SK-N-SH (cell line): ENCODE measurements at regions not wholly inside any gene's neighbourhood (a gene's known extent, or its start where the extent isn't known, plus 50 kb on each side); places are given as distances from the start of the nearest gene placed in this dataset.

Experiments used
- CTCF ChIA-PET: fragments of 300-600, 350-600 bp; formaldehyde crosslinking; extraction: SDS; loops from one replicate; lab custom pipeline; 2021; lab: Yijun Ruan, JAX
- POLR2A ChIA-PET: fragments of 350-600 bp; sonication (Branson Sonifier 250); formaldehyde crosslinking; extraction: SDS; loops from one replicate; lab custom pipeline; 2020; ENCODE audit warnings: antibody characterized with exemption, inconsistent platforms; lab: Yijun Ruan, JAX
- DNase-seq: peaks from one replicate; pipeline ENCODE4 v3.0.0; 2012
- H2AFZ ChIP-seq: fragments of 200-600 bp; sonication (generic); 2 replicates; pipeline ENCODE4 v1.8.1; 2016; ENCODE audit warnings: antibody characterized with exemption, mild to moderate bottlenecking, low read depth
- H3F3A ChIP-seq: fragments of 200-600 bp; sonication (generic); replicated peaks from 2 replicates; pipeline ENCODE3; 2016; ENCODE audit warnings: antibody characterized with exemption, mild to moderate bottlenecking; ENCODE audit not compliant: insufficient read depth
- H3K27ac ChIP-seq, 2 experiments: fragments of 200-500 bp in 1 of 2; fragments of 200-600 bp in 1 of 2; sonication (Bioruptor generic) in 1 of 2; sonication (generic), shearing (Covaris generic) in 1 of 2; 2 replicates each; pipeline versions ENCODE4 v1.5.1 to v1.6.1; 2014 to 2016; ENCODE audit warnings: low read depth in 2 of 2, inconsistent platforms in 1 of 2, low read length in 1 of 2, mild to moderate bottlenecking in 1 of 2, mixed read lengths in 1 of 2
- H3K27me3 ChIP-seq: fragments of 200-600 bp; sonication (generic), shearing (Covaris generic); 2 replicates; pipeline ENCODE4 v1.6.1; 2016; ENCODE audit warnings: mixed run types; ENCODE audit not compliant: insufficient read depth
- H3K36me3 ChIP-seq, 2 experiments: fragments of 200-500 bp in 1 of 2; fragments of 200-600 bp in 1 of 2; sonication (Bioruptor generic) in 1 of 2; sonication (generic) in 1 of 2; replicated peaks in 1 of 2; 2 replicates each; pipeline versions ENCODE3 to v1.5.1; 2014 to 2016; ENCODE audit warnings: low read length in 1 of 2, mild to moderate bottlenecking in 1 of 2; ENCODE audit not compliant: insufficient read depth in 2 of 2, control insufficient read depth in 1 of 2
- H3K4me1 ChIP-seq, 2 experiments: fragments of 200-500 bp in 1 of 2; fragments of 200-600 bp in 1 of 2; sonication (Bioruptor generic) in 1 of 2; sonication (generic), shearing (Covaris generic) in 1 of 2; 2 replicates each; pipeline versions ENCODE4 v1.5.1 to v1.6.1; 2014 to 2016; ENCODE audit warnings: low read depth in 1 of 2, low read length in 1 of 2, mixed run types in 1 of 2; ENCODE audit not compliant: insufficient read depth in 2 of 2, control insufficient read depth in 1 of 2
- H3K4me2 ChIP-seq: fragments of 200-600 bp; sonication (generic), shearing (Covaris generic); 2 replicates; pipeline ENCODE4 v1.6.1; 2017; ENCODE audit warnings: mixed run types
- H3K4me3 ChIP-seq, 2 experiments: fragments of 200-500 bp in 1 of 2; fragments of 200-600 bp in 1 of 2; sonication (Bioruptor generic) in 1 of 2; sonication (generic), shearing (Covaris generic) in 1 of 2; 2 replicates each; pipeline versions ENCODE4 v1.5.1 to v1.8.1; 2014 to 2016; ENCODE audit warnings: low read depth in 2 of 2, inconsistent platforms in 1 of 2, low read length in 1 of 2, mild to moderate bottlenecking in 1 of 2, mixed read lengths in 1 of 2, moderate library complexity in 1 of 2
- H3K79me2 ChIP-seq: fragments of 200-600 bp; sonication (generic); 2 replicates; pipeline ENCODE4 v1.8.1; 2017; ENCODE audit warnings: mild to moderate bottlenecking; ENCODE audit not compliant: insufficient read depth
- H3K9ac ChIP-seq: fragments of 200-600 bp; sonication (generic); 2 replicates; pipeline ENCODE4 v1.6.1; 2017; ENCODE audit warnings: mixed run types
- H3K9me2 ChIP-seq: fragments of 200-600 bp; sonication (generic); 2 replicates; pipeline ENCODE4 v1.6.1; 2017; ENCODE audit warnings: mixed run types
- H3K9me3 ChIP-seq: fragments of 200-600 bp; sonication (generic); 2 replicates; pipeline ENCODE4 v1.6.1; 2017; ENCODE audit warnings: mixed run types, mild to moderate bottlenecking, moderate library complexity
- H4K20me1 ChIP-seq: fragments of 200-600 bp; sonication (generic); 2 replicates; pipeline ENCODE4 v1.6.1; 2017; ENCODE audit warnings: mild to moderate bottlenecking, mixed run types; ENCODE audit not compliant: insufficient read depth
- EZH2phosphoT487 ChIP-seq: fragments of 200-600 bp; sonication (generic); IDR thresholded peaks from 2 replicates; pipeline ENCODE4 v1.6.1; 2017; ENCODE audit warnings: low read depth, mixed run types, mild to moderate bottlenecking, antibody characterized with exemption, moderate library complexity, borderline replicate concordance
- FOXM1 ChIP-seq: IDR thresholded peaks from 2 replicates; pipeline ENCODE4 v1.4.0; 2012; ENCODE audit warnings: low read depth, mild to moderate bottlenecking
- GABPA ChIP-seq: IDR thresholded peaks from 2 replicates; pipeline ENCODE4 v1.4.0; 2012; ENCODE audit warnings: low read depth, mild to moderate bottlenecking
- IRF3 ChIP-seq: fragments of 150-350 bp; IDR thresholded peaks from 2 replicates; pipeline ENCODE4 v1.6.1; 2016; ENCODE audit warnings: mild to moderate bottlenecking, low read depth, low read length
- MAX ChIP-seq: IDR thresholded peaks from 2 replicates; pipeline ENCODE4 v1.4.0; 2012; ENCODE audit warnings: low read depth
- MXI1 ChIP-seq: IDR thresholded peaks from 2 replicates; pipeline ENCODE4 v1.6.1; 2012; ENCODE audit warnings: mild to moderate bottlenecking, low read depth, low read length, improper control_type of control experiment
- NRF1 ChIP-seq: IDR thresholded peaks from 2 replicates; pipeline ENCODE4 v1.6.1; 2012; ENCODE audit warnings: low read depth, mild to moderate bottlenecking, low read length
- RCOR1 ChIP-seq: fragments of 150-350 bp; IDR thresholded peaks from 2 replicates; pipeline ENCODE4 v1.6.1; 2017; ENCODE audit warnings: antibody characterized with exemption, low read length
- RFX5 ChIP-seq: IDR thresholded peaks from 2 replicates; pipeline ENCODE4 v1.6.1; 2012; ENCODE audit warnings: mild to moderate bottlenecking, improper control_type of control experiment, low read length
- SIN3A ChIP-seq: IDR thresholded peaks from 2 replicates; pipeline ENCODE4 v1.6.1; 2012; ENCODE audit warnings: low read depth, mild to moderate bottlenecking, low read length, moderate library complexity, borderline replicate concordance
- TCF12 ChIP-seq: IDR thresholded peaks from 2 replicates; pipeline ENCODE4 v1.4.0; 2012
- TEAD4 ChIP-seq: IDR thresholded peaks from 2 replicates; pipeline ENCODE4 v1.4.0; 2012; ENCODE audit warnings: mild to moderate bottlenecking, borderline replicate concordance; ENCODE audit not compliant: insufficient read depth
- YY1 ChIP-seq: IDR thresholded peaks from 2 replicates; pipeline ENCODE4 v1.4.0; 2012; ENCODE audit warnings: low read depth, mild to moderate bottlenecking
- WGBS: methylation state at CpG from one replicate; pipeline ENCODE4 v1.1.6; 2017; ENCODE audit warnings: low lambda C conversion rate; 5-methylcytosine and 5-hydroxymethylcytosine counted together
- TF ChIP-seq, protein P1 (sequence below): IDR thresholded peaks from 2 replicates; pipeline ENCODE4 v1.4.0; 2012; ENCODE audit warnings: low read depth, borderline replicate concordance
- TF ChIP-seq, protein P2 (sequence below): IDR thresholded peaks from 2 replicates; pipeline ENCODE4 v1.4.0; 2012; ENCODE audit warnings: low read depth, borderline replicate concordance
- TF ChIP-seq, protein P3 (sequence below): fragments of 200-600 bp; sonication (generic); IDR thresholded peaks from 2 replicates; pipeline ENCODE4 v1.6.1; 2017; ENCODE audit warnings: antibody characterized with exemption, mild to moderate bottlenecking, moderate library complexity

GRCh38 chr21:27423038-27423437 lies 456.1 kb upstream of the ADAMTS5 start:
- ChIA-PET POLR2A (no interaction called here), CTCF (no interaction called here)
- no peak for TF ChIP-seq IRF3
- TF ChIP-seq RFX5 = no peak
- TF ChIP-seq TEAD4 = no peak
- no peak for TF ChIP-seq NRF1
- no peak for TF ChIP-seq MAX
- no peak for TF ChIP-seq TCF12
- no peak for TF ChIP-seq EZH2phosphoT487
- TF ChIP-seq, protein P1, sequence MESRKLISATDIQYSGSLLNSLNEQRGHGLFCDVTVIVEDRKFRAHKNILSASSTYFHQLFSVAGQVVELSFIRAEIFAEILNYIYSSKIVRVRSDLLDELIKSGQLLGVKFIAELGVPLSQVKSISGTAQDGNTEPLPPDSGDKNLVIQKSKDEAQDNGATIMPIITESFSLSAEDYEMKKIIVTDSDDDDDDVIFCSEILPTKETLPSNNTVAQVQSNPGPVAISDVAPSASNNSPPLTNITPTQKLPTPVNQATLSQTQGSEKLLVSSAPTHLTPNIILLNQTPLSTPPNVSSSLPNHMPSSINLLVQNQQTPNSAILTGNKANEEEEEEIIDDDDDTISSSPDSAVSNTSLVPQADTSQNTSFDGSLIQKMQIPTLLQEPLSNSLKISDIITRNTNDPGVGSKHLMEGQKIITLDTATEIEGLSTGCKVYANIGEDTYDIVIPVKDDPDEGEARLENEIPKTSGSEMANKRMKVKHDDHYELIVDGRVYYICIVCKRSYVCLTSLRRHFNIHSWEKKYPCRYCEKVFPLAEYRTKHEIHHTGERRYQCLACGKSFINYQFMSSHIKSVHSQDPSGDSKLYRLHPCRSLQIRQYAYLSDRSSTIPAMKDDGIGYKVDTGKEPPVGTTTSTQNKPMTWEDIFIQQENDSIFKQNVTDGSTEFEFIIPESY = no peak
- no peak overlapping the region for H3K9ac ChIP-seq
- H3K4me2 ChIP-seq = no peak overlapping the region
- no peak for DNase-seq
- H3K79me2 ChIP-seq = no peaks in the 10 kb centered on the region
- no peaks in the 10 kb centered on the region for H3K27me3 ChIP-seq
- H3K27ac ChIP-seq = no peak overlapping the region
- peaks cover 0 to 3% of the 10 kb centered on the region in 2 experiments; a peak in 2 of 4 replicates for H3K4me1 ChIP-seq
- H3F3A ChIP-seq = no peaks in the 10 kb centered on the region
- no peaks in the 10 kb centered on the region for H3K36me3 ChIP-seq
- no peaks in the 10 kb centered on the region for H3K9me2 ChIP-seq
- no peak overlapping the region for H3K4me3 ChIP-seq
- no peak overlapping the region for H2AFZ ChIP-seq
- H3K9me3 ChIP-seq = no peaks in the 10 kb centered on the region
- H4K20me1 ChIP-seq = no peaks in the 10 kb centered on the region
- WGBS = 56% methylated on average over 4 of the region's 4 CpGs

GRCh38 chr21:27422435-27422834 lies 455.5 kb upstream of the ADAMTS5 start:
- no peaks in the 10 kb centered on the region for H3F3A ChIP-seq
- WGBS = 73% methylated on average over 1 of the region's 1 CpG
- no peaks in the 10 kb centered on the region for H3K9me2 ChIP-seq
- H3K9ac ChIP-seq = no peak overlapping the region
- no peak for DNase-seq
- H3K36me3 ChIP-seq = no peaks in the 10 kb centered on the region
- no peaks in the 10 kb centered on the region for H3K27me3 ChIP-seq
- H2AFZ ChIP-seq = no peak overlapping the region
- H3K9me3 ChIP-seq = no peaks in the 10 kb centered on the region
- no peaks in the 10 kb centered on the region for H3K79me2 ChIP-seq
- TF ChIP-seq RCOR1 = no peak
- TF ChIP-seq MXI1 = no peak
- no peak for TF ChIP-seq MAX
- no peak for TF ChIP-seq YY1
- no peak for TF ChIP-seq RFX5
- TF ChIP-seq, protein P2, sequence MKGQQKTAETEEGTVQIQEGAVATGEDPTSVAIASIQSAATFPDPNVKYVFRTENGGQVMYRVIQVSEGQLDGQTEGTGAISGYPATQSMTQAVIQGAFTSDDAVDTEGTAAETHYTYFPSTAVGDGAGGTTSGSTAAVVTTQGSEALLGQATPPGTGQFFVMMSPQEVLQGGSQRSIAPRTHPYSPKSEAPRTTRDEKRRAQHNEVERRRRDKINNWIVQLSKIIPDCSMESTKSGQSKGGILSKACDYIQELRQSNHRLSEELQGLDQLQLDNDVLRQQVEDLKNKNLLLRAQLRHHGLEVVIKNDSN = no peak
- no peak for TF ChIP-seq TEAD4
- TF ChIP-seq EZH2phosphoT487 = no peak
- TF ChIP-seq, protein P3, sequence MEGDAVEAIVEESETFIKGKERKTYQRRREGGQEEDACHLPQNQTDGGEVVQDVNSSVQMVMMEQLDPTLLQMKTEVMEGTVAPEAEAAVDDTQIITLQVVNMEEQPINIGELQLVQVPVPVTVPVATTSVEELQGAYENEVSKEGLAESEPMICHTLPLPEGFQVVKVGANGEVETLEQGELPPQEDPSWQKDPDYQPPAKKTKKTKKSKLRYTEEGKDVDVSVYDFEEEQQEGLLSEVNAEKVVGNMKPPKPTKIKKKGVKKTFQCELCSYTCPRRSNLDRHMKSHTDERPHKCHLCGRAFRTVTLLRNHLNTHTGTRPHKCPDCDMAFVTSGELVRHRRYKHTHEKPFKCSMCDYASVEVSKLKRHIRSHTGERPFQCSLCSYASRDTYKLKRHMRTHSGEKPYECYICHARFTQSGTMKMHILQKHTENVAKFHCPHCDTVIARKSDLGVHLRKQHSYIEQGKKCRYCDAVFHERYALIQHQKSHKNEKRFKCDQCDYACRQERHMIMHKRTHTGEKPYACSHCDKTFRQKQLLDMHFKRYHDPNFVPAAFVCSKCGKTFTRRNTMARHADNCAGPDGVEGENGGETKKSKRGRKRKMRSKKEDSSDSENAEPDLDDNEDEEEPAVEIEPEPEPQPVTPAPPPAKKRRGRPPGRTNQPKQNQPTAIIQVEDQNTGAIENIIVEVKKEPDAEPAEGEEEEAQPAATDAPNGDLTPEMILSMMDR = no peak
- no peak for TF ChIP-seq FOXM1
- TF ChIP-seq GABPA = no peak
- TF ChIP-seq SIN3A = no peak
- no peak overlapping the region for H3K27ac ChIP-seq
- H3K4me2 ChIP-seq = no peak overlapping the region
- ChIA-PET CTCF (interaction anchor here (0.5 kb wide), 1 partner anchor 1729 kb away, joined by 3 read pairs; no protein-coding TSS in a partner anchor), POLR2A (no interaction called here)
- no peaks in the 10 kb centered on the region for H4K20me1 ChIP-seq
- H3K4me1 ChIP-seq = peaks cover 0 to 3% of the 10 kb centered on the region in 2 experiments; a peak in 2 of 4 replicates
- no peak overlapping the region for H3K4me3 ChIP-seq
